GM12891 (cell line): ENCODE measurements at regions not wholly inside any gene's neighbourhood (a gene's known extent, or its start where the extent isn't known, plus 50 kb on each side); places are given as distances from the start of the nearest gene placed in this dataset.
"Not testable (repeated sequence)": the region's sequence is repeated elsewhere in the genome, so short reads cannot be mapped to it uniquely, and the experiment has no call there.

Experiments used
- DNase-seq: peaks from one replicate; pipeline ENCODE4 v3.0.0; 2011; ENCODE audit warnings: low spot score; ENCODE audit not compliant: insufficient read length
- FAIRE-seq: peaks from 2 replicates; lab custom pipeline; 2011; peaks lifted over from hg19 to GRCh38; lab: Jason Lieb, UNC
- PAX5 ChIP-seq: IDR thresholded peaks from 2 replicates; pipeline ENCODE4 v1.6.1; 2011; ENCODE audit warnings: low read length, moderate library complexity, mild to moderate bottlenecking; ENCODE audit not compliant: insufficient read depth, severe bottlenecking
- POLR2A ChIP-seq: IDR thresholded peaks from 2 replicates; pipeline ENCODE4 v1.6.1; 2011; ENCODE audit warnings: low read depth, low read length, control low read depth
- POLR2AphosphoS5 ChIP-seq: IDR thresholded peaks from 2 replicates; pipeline ENCODE4 v1.6.1; 2011; ENCODE audit warnings: low read depth, low read length, control low read depth
- POU2F2 ChIP-seq: IDR thresholded peaks from 2 replicates; pipeline ENCODE4 v1.6.1; 2011; ENCODE audit warnings: low read depth, mild to moderate bottlenecking, control low read depth, low read length, moderate library complexity
- SPI1 ChIP-seq: IDR thresholded peaks from 2 replicates; pipeline ENCODE4 v1.6.1; 2011; ENCODE audit warnings: low read depth, low read length, control low read depth
- TAF1 ChIP-seq: IDR thresholded peaks from 2 replicates; pipeline ENCODE4 v1.6.1; 2011; ENCODE audit warnings: low read depth, low read length, control low read depth

DNA sequence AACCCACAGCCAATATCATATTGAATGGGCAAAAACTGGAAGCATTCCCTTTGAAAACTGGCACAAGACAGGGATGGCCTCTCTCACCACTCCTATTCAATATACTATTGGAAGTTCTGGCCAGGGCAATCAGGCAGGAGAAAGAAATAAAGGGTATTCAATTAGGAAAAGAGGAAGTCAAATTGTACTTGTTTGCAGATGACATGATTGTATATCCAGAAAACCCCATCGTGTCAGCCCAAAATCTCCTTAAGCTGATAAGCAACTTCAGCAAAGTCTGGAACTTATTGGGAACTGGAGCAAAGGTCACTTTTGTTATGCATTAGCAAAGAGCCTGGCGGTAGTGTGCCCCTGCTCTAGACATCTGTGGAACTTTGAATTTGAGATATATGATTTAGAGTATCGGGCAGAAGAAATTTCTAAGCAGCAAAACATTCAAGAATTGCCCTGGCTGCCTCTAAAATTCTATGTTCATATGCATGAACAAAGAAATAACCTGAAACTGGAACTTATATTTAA, 53.4 kb upstream of the PSMA1 start:
- not testable (repeated sequence) for FAIRE-seq, DNase-seq

DNA sequence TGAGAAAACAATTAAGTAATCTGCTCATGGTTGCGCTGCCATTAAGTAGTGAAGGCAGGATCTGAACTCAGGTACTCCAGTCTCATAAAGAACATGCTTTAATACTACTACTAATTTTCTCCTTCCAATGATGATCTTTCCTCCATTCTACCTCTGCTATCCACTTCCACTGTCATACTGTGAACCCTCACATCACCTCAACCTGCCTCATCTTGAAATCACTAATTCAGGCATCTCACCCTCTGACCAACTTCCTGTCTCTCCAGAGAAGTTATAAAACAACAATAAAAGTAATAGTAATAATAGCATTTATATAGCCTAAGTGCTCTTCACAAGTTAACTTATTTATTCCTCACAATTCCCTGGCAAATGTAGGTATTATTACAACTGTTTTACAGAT, 57.1 kb upstream of the PSMA1 start:
- no peak for FAIRE-seq
- DNase-seq: no peak
- TF ChIP-seq POLR2AphosphoS5 (no peak), TAF1 (no peak), SPI1 (no peak), PAX5 (no peak), POU2F2 (no peak), POLR2A (no peak)

DNA sequence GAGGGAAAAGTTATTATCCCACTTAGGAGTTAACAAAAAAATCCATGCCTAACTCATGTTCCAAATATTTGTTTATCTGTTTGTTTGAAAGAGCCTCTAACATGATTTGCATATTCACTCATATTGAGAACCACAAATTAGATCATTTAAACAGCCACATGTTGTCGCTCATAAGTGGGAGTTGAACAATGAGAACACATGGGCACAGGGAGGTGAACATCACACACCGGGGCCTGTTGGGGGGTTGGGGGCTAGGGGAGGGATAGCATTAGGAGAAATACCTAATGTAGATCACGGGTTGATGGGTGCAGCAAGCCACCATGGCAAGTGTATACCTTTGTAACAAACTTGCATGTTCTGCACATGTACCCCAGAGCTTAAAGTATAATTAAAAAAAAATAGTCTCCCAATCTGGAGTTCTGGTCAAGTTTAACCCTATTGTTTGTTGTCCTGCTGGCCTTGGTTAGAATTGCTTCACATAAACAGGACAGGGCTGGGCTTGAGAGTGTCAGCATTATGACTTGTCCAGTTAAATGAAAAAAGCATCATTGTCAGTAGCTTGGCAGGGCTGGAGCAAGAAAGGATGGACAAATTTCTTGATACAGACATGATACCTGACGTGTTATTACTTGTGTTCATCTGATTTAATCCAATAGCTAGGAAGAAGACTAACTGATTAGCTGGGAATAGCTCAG, 57.8 kb upstream of the PSMA1 start:
- DNase-seq: no peak
- FAIRE-seq: peak; percentile 16
- no peak for TF ChIP-seq SPI1
- TF ChIP-seq TAF1: no peak
- TF ChIP-seq POLR2A: no peak
- no peak for TF ChIP-seq PAX5
- TF ChIP-seq POLR2AphosphoS5: no peak
- no peak for TF ChIP-seq POU2F2

DNA sequence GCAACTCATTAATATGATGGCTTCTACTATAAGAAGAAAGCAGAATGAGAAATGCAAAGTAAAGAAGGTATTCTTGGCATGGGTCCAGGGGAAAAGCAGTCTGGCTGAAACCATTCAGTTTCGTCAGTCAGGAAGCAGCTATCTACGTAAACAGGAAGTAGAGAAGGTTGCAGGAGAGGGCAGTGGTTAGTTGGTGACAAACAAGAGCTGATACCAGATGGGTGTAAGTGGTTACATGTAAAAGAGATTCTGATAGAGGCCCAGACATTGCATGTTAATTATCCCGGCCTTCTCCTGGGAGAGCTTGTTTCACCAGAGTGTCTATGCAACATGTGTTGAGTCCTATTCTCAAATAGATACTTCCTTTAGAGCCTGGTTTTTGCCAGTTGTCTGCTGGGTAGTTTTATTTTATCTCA, 58.4 kb upstream of the PSMA1 start:
- TF ChIP-seq POLR2AphosphoS5: no peak
- no peak for TF ChIP-seq POLR2A
- no peak for TF ChIP-seq TAF1
- TF ChIP-seq PAX5: no peak
- no peak; the same call in 1 of the 2 replicates for TF ChIP-seq SPI1
- no peak for TF ChIP-seq POU2F2
- DNase-seq (no peak), FAIRE-seq (peak; percentile 72)

DNA sequence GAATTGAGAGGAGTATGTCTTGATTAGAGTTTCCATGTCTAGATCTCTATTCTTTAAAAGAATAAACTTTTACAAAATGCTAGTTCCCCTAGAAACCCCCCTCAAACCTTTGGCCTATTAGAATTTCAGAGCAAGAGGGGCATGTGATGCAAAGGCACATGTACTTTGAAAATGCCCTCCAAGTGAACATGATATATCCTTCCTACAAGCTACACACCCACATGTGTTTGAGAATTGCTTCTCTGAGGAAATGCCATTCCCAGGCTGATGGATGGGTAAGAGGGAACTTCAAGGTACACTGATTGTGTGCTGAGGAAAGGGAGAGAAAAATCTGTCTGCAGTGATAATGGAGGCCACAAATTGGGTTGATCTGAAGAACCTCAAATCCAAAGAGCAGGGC, 59.5 kb upstream of the PSMA1 start:
- no peak for FAIRE-seq
- no peak for DNase-seq

DNA sequence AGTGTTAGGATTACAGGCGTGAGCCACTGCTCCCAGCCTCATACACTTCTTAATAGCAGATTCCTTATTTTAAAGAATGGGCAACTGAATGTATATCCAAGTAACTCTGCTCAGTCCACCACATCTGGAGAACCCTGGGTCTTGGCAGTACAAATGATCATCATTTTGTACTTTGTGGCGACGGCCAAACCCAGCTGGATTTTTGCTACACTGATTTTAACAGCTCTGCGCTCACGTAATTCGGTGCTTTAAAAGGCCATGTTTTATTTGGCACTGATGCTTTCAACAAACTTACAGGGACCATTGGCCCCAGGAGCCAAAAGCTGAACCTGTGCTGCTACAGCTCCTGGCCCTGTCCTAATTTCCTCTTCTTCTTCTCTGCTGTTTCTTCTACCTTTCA, 60.8 kb upstream of the PDE3B start:
- FAIRE-seq (no peak), DNase-seq (no peak)
- TF ChIP-seq POLR2AphosphoS5 (no peak), TAF1 (no peak), POLR2A (no peak), SPI1 (no peak), POU2F2 (no peak)

More for the DNA sequence above, 59.5 kb upstream of the PSMA1 start:
- TF ChIP-seq SPI1 (no peak), POLR2A (no peak), TAF1 (no peak), POU2F2 (no peak), POLR2AphosphoS5 (no peak), PAX5 (no peak)

DNA sequence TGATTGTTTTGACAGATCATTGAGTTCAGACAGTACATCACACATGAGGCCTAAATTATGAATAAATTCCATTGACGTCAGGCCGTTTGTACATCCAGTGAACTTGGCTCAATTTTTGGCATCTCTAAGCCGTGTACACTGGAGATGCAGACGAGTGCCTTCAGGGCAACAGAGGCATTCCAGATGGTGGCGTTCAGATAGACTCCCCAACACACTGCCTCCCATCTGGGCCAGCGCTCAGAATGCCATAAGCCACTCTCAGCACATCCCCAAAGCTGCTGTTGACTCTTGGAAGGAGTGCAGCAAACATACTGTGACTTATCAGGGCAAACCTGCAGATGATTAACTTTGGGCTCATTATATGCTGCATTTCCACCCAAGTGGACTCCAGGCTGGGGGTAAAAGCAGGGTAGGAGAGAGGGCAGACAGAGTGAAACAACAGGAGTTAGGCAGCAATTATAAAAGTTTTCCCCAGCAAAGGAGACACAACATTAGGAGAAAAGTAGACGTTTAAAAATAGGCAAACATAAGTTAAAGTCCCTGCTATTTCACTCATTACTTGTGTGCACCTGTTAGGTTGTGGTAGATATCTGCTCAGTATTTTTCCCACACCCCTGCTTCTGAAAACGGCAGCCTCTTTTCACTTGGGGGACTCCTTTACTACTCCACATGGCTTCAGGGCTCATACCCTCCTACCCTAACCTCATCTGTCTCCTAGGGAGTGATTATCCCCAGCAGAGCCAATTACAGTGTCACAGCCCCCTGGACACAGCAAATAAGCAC, 60.2 kb upstream of the PDE3B start:
- FAIRE-seq: no peak
- no peak for DNase-seq
- TF ChIP-seq SPI1: no peak

DNA sequence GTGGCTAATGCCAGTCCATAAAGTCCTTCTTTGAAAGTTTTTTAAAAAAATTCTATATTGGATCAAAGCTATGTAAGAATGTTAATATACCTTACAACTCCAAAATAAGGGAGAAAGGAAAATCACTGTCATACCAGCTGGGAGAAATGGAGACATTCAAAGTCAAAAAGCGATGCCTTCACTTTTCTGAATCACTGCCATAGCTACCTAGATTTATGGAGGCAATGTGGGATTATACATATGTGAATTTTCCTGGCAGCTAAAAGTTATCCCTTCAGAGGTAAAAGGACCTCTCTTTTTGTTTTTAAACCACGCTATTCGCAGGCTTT, 59.6 kb upstream of the PDE3B start:
- TF ChIP-seq POLR2A (no peak), SPI1 (no peak), PAX5 (no peak), TAF1 (no peak), POU2F2 (no peak), POLR2AphosphoS5 (no peak)
- DNase-seq: no peak
- FAIRE-seq: no peak

DNA sequence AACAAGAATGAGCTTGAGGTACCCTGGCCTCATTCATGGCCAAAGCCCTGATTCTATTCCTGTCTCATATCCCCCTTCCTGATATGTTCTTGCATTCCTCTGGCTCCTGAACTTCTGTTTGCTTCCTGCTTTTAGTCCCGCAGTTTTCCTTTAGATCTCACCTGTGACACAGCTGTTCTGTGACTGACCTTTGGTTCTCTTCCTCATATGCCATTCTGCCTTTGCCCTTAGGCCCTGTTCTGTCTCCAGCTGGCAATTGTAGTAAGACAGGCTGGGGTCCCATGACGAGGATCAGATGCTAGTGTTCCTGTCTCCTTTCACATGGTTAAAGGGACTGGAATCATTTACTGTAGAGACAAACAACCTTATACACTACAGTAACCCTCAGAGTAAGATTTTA, 59.0 kb upstream of the PDE3B start:
- TF ChIP-seq TAF1: no peak
- TF ChIP-seq POU2F2: no peak
- TF ChIP-seq PAX5: no peak
- TF ChIP-seq SPI1: no peak
- TF ChIP-seq POLR2AphosphoS5: no peak
- no peak for TF ChIP-seq POLR2A
- no peak for DNase-seq
- no peak for FAIRE-seq

DNA sequence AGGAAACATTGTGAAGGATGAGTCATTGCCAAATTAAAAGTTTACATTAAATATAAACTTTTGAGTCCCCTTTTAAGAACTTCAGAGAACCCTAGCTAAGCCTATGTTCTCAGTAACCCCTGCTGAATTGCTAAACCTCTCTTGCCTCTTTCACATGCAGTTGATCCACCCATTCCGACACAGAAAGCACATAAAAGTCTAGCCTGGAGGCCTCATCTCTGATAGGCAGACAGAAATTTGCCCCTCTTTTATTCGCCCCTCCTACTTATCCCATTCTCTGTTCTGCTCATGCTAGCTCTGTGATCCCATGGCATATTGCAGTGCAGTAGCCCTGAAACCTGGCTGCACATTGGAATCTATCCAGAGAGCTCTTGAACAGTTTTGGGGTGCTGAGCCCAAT, 58.2 kb upstream of the PDE3B start:
- DNase-seq (no peak), FAIRE-seq (no peak)
- no peak for TF ChIP-seq POU2F2
- no peak for TF ChIP-seq POLR2AphosphoS5
- TF ChIP-seq PAX5: no peak
- no peak for TF ChIP-seq TAF1
- no peak for TF ChIP-seq POLR2A
- TF ChIP-seq SPI1: no peak
